Retinal pigment epithelial cell (primary cell): ENCODE measurements at regions not wholly inside any gene's neighbourhood (a gene's known extent, or its start where the extent isn't known, plus 50 kb on each side); places are given as distances from the start of the nearest gene placed in this dataset.

Experiments
- DNase-seq: peaks from one replicate; pipeline ENCODE4 v3.0.0-alpha.2; 2010; ENCODE audit warnings: low read depth
- H3K4me3 ChIP-seq: 2 replicates; pipeline ENCODE4 v1.5.1; 2011; ENCODE audit warnings: mild to moderate bottlenecking, low read length, control low read depth, moderate library complexity
- CTCF ChIP-seq: conservative IDR thresholded peaks from 2 replicates; pipeline ENCODE4 v1.5.1; 2011; ENCODE audit warnings: low read depth, low read length, control low read depth, inconsistent platforms

- no peak for TF ChIP-seq CTCF
- DNase-seq: no peak
- no peak overlapping the region for H3K4me3 ChIP-seq
Observed at GRCh38 chr2:18411626-18412025, 148.8 kb downstream of the RDH14 start.

- peak; percentile 17 for TF ChIP-seq CTCF
- no peak overlapping the region for H3K4me3 ChIP-seq
- DNase-seq: no peak
Observed at GRCh38 chr2:18410543-18410942, 149.9 kb downstream of the RDH14 start.

- no peak overlapping the region for H3K4me3 ChIP-seq
- no peak for TF ChIP-seq CTCF
Observed at GRCh38 chr2:18408638-18409037, 151.8 kb downstream of the RDH14 start.

GRCh38 chr2:18406219-18406618, 154.2 kb downstream of the RDH14 start:
- DNase-seq: no peak
- H3K4me3 ChIP-seq: no peak overlapping the region
- no peak for TF ChIP-seq CTCF

More at GRCh38 chr2:18408638-18409037, 151.8 kb downstream of the RDH14 start:
- no peak for DNase-seq

GRCh38 chr2:18404708-18405107, 155.7 kb downstream of the RDH14 start:
- no peak for DNase-seq
- peak; percentile 39 for TF ChIP-seq CTCF
- H3K4me3 ChIP-seq: no peak overlapping the region

- no peak overlapping the region for H3K4me3 ChIP-seq
- TF ChIP-seq CTCF: no peak
- DNase-seq: no peak
Observed at GRCh38 chr2:18403921-18404522, 156.4 kb downstream of the RDH14 start.

- no peak for TF ChIP-seq CTCF
- no peak for DNase-seq
- H3K4me3 ChIP-seq: no peak overlapping the region
Observed at GRCh38 chr2:18402831-18403230, 157.6 kb downstream of the RDH14 start.
